GM21717 (cell line): ENCODE measurements at regions not wholly inside any gene's neighbourhood (a gene's known extent, or its start where the extent isn't known, plus 50 kb on each side); places are given as distances from the start of the nearest gene placed in this dataset.

Experiments
- ATAC-seq: cut with Tn5 transposase; IDR thresholded peaks from one replicate; pipeline ENCODE4 v1.9.1; 2021; ENCODE audit warnings: mild to moderate bottlenecking, moderate library complexity; ENCODE audit not compliant: unreplicated experiment

- ATAC-seq = no peak
Measured at GRCh38 chr12:61667676-61668075, 592.5 kb upstream of the USP15 start.

GRCh38 chr12:61676520-61676919, 583.7 kb upstream of the USP15 start:
- no peak for ATAC-seq

GRCh38 chr12:61687407-61687806, 572.8 kb upstream of the USP15 start:
- no peak for ATAC-seq

- ATAC-seq = no peak
Measured at GRCh38 chr12:61694214-61694613, 566.0 kb upstream of the USP15 start.

GRCh38 chr12:61701471-61701870, 558.7 kb upstream of the USP15 start:
- no peak for ATAC-seq

- ATAC-seq = no peak
Measured at GRCh38 chr12:61706783-61707182, 553.4 kb upstream of the USP15 start.

- no peak for ATAC-seq
Measured at GRCh38 chr12:61713121-61713520, 547.1 kb upstream of the USP15 start.

- ATAC-seq = no peak
Measured at GRCh38 chr12:61717986-61718385, 542.2 kb upstream of the USP15 start.

GRCh38 chr12:61739925-61740324, 520.3 kb upstream of the USP15 start:
- ATAC-seq = no peak

- no peak for ATAC-seq
Measured at GRCh38 chr12:61750604-61751003, 509.6 kb upstream of the USP15 start.

GRCh38 chr12:61754214-61754613, 506.0 kb upstream of the USP15 start:
- no peak for ATAC-seq

- no peak for ATAC-seq
Measured at GRCh38 chr12:61757831-61758505, 502.2 kb upstream of the USP15 start.

- ATAC-seq = no peak
Measured at GRCh38 chr12:61758661-61759060, 501.5 kb upstream of the USP15 start.

GRCh38 chr12:61765926-61766325, 494.3 kb upstream of the USP15 start:
- no peak for ATAC-seq

GRCh38 chr12:61780435-61780834, 479.8 kb upstream of the USP15 start:
- ATAC-seq = no peak

- no peak for ATAC-seq
Measured at GRCh38 chr12:61781021-61781581, 479.1 kb upstream of the USP15 start.

- no peak for ATAC-seq
Measured at GRCh38 chr12:61796846-61797245, 463.4 kb upstream of the USP15 start.

GRCh38 chr12:61797266-61797665, 462.9 kb upstream of the USP15 start:
- ATAC-seq = no peak

GRCh38 chr12:61798778-61799177, 461.4 kb upstream of the USP15 start:
- no peak for ATAC-seq

- no peak for ATAC-seq
Measured at GRCh38 chr12:61804301-61804700, 455.9 kb upstream of the USP15 start.

GRCh38 chr12:61808856-61809255, 451.3 kb upstream of the USP15 start:
- ATAC-seq = no peak

GRCh38 chr12:61810486-61810885, 449.7 kb upstream of the USP15 start:
- ATAC-seq = no peak

GRCh38 chr12:61821381-61821780, 438.8 kb upstream of the USP15 start:
- ATAC-seq = no peak
